ENCODE measurements at regions not wholly inside any gene's neighbourhood (a gene's known extent, or its start where the extent isn't known, plus 50 kb on each side); places are given as distances from the start of the nearest gene placed in this dataset.

DNA sequence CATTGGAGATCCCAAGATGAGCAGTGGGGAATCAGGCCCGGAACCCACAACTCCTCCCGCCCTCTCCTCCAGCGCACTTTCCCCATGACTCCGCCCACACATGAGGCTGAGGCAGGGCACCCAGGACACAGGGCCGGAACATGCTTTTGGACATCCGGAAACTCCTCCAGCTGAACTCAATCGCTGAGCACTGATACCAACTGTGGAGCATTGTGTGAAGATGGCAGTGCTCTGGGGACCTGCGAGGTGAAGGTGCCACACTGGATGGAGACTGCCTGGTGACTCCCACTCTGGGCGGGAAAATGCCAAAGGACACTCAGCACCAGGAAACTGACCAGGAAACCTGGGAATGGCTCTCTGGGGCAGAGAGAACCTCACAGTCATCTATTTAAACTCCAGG lies 189.1 kb downstream of the FAM43A start:
- Histone ChIP-seq H3K4ac (ENCODE audit: low read depth, low read length) (no peak overlapping the region), H3K23ac (ENCODE audit: low read depth, low read length) (no peak overlapping the region), H2AK9ac (replicated peaks; ENCODE audit: low read depth, low read length, poor library complexity) (peak overlapping the region; percentile 42), H3K56ac (ENCODE audit: extremely low read depth, insufficient read depth, low read length) (no peak overlapping the region), H4K91ac (ENCODE audit: insufficient read depth, low read depth, low read length) (no peak overlapping the region), H3K9ac (ENCODE audit: low read depth, low read length) (no peak overlapping the region), H3K27me3 (ENCODE audit: control insufficient read depth, insufficient read depth, low read length) (no peaks in the 10 kb centered on the region; the same call in 1 of the 2 replicates), H2BK120ac (ENCODE audit: low read depth, low read length) (no peak overlapping the region), H4K5ac (ENCODE audit: low read depth, low read length) (no peak overlapping the region), H4K8ac (ENCODE audit: low read depth in 2 of 2, low read length in 2 of 2) (no peak overlapping the region), H4K20me1 (ENCODE audit: insufficient read depth, low read length) (no peaks in the 10 kb centered on the region), H3K4me1 (ENCODE audit: control insufficient read depth, insufficient read depth, low read length) (peaks cover 17% of the 10 kb centered on the region), H2BK20ac (ENCODE audit: low read depth, low read length) (no peak overlapping the region), H3K18ac (ENCODE audit: low read depth, low read length) (no peak overlapping the region), H3K9me3 (ENCODE audit: control insufficient read depth, insufficient read depth, low read length) (peaks cover 6% of the 10 kb centered on the region), H3K27ac (ENCODE audit: insufficient read depth, low read length) (no peak overlapping the region), H3K36me3 (ENCODE audit: control insufficient read depth, insufficient read depth, low read length) (no peaks in the 10 kb centered on the region), H2AK5ac (ENCODE audit: low read depth, low read length) (no peak overlapping the region; the same call in 1 of the 2 replicates), H3K4me2 (ENCODE audit: low read depth, low read length) (no peak overlapping the region), H2BK15ac (ENCODE audit: low read depth, low read length) (no peak overlapping the region), H3K9me1 (ENCODE audit: insufficient read depth, low read length) (peaks cover 10% of the 10 kb centered on the region), H2AFZ (replicated peaks; ENCODE audit: low read length, poor library complexity) (no peak overlapping the region), H3K79me1 (ENCODE audit: low read depth in 1 of 2, low read length in 2 of 2) (no peaks in the 10 kb centered on the region), H3K14ac (replicated peaks; ENCODE audit: low read depth, low read length) (no peak overlapping the region), H3K4me3 (ENCODE audit: insufficient read depth, low read depth, low read length) (no peak overlapping the region), H2BK5ac (ENCODE audit: low read depth, low read length, poor library complexity, severe bottlenecking) (no peak overlapping the region)
- ChIA-PET CTCF (interaction anchor here (0.5 kb wide), 1 partner anchor 391 kb away, joined by 3 read pairs; no protein-coding TSS in a partner anchor), POLR2A (ENCODE audit: unreplicated experiment) (no interaction called here)
- dilution Hi-C loops (cut with HindIII; ENCODE audit: low sequenced_read_pairs, unreplicated experiment) = no loop called here
- BruUV-seq (replicated peaks) = no TSS peak
- intact Hi-C loops (cut with micrococcal nuclease) = no loop called here
- in situ Hi-C loops (cut with MboI; ENCODE audit: low sequenced_read_pairs) = loop anchor here (25.0 kb wide), 1 partner anchor 537 kb away; no protein-coding TSS in a partner anchor
- TF ChIP-seq RCOR1 (IDR thresholded peaks at IDR 0.05; ENCODE audit: insufficient replicate concordance, low read length) (no peak), ELK1 (IDR thresholded peaks at IDR 0.05; ENCODE audit: borderline replicate concordance, low read depth, low read length) (no peak), CEBPB (IDR thresholded peaks at IDR 0.05; ENCODE audit: low read depth, low read length) (no peak), MXI1 (IDR thresholded peaks at IDR 0.05; ENCODE audit: borderline replicate concordance, low read depth, low read length) (no peak), NFE2L2 (IDR thresholded peaks at IDR 0.05; ENCODE audit: low read depth, low read length) (no peak), RFX5 (IDR thresholded peaks at IDR 0.05; ENCODE audit: low read depth, low read length) (no peak), FOS (IDR thresholded peaks at IDR 0.05; ENCODE audit: low read depth, low read length) (no peak), MAZ (IDR thresholded peaks at IDR 0.05; ENCODE audit: borderline replicate concordance, low read depth, low read length) (no peak), SMC3 (IDR thresholded peaks at IDR 0.05; ENCODE audit: low read depth, low read length) (no peak), CHD1 (IDR thresholded peaks at IDR 0.05; ENCODE audit: low read depth, low read length) (no peak), RAD21 (IDR thresholded peaks at IDR 0.05; ENCODE audit: low read length) (no peak), POLR2A (IDR thresholded peaks at IDR 0.05; ENCODE audit: low read depth, low read length) (no peak), MAFK (IDR thresholded peaks at IDR 0.05; ENCODE audit: low read depth, low read length) (no peak), CTCF (conservative IDR thresholded peaks at IDR 0.05; ENCODE audit: low read depth, low read length) (no peak), BHLHE40 (IDR thresholded peaks at IDR 0.05; ENCODE audit: low read depth, low read length) (no peak)
- TF ChIP-seq, protein P1, sequence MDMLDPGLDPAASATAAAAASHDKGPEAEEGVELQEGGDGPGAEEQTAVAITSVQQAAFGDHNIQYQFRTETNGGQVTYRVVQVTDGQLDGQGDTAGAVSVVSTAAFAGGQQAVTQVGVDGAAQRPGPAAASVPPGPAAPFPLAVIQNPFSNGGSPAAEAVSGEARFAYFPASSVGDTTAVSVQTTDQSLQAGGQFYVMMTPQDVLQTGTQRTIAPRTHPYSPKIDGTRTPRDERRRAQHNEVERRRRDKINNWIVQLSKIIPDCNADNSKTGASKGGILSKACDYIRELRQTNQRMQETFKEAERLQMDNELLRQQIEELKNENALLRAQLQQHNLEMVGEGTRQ (IDR thresholded peaks at IDR 0.05; ENCODE audit: low read depth, low read length) = no peak
- DNase-seq = no peak
- no peak for ATAC-seq (ENCODE audit: low read depth)
- 100% methylated on average over 1 of the region's 9 CpGs; no CpG with 5 or more reads in 1 of the 2 experiments for whole genome bisulfite sequencing, 2 experiments (ENCODE audit: extremely low coverage in 2 of 2, insufficient read length in 1 of 2)

All from IMR-90 (cell line).